ENCODE measurements at regions not wholly inside any gene's neighbourhood (a gene's known extent, or its start where the extent isn't known, plus 50 kb on each side); places are given as distances from the start of the nearest gene placed in this dataset.
"Not testable (repeated sequence)": the region's sequence is repeated elsewhere in the genome, so short reads cannot be mapped to it uniquely, and the experiment has no call there.

DNA sequence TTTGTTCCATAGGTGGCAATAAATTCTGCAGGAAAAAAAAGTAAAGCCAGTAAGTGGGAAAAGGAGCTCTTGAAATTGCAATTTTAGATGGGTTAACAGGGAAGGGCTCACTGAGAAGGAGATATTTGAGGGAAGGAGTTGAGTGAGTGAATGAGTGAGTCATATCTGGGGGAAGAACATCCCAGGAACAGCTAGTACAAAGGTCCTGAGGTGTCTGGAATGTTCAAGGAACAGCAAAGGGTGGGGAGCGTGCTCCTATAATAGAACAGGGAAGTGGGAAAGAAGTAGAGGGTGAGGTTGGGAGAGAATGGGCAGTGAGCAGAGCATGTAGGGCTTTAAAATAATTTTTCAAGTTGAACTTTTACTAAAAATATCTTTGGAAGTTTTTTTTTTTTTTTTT, 68.0 kb upstream of the PSME4 start:
- DNase-seq (ENCODE audit: low read depth in 2 of 2, low spot score in 1 of 2): no peak

GRCh38 chr2:54031288-54031687, 60.5 kb upstream of the PSME4 start:
- DNase-seq (ENCODE audit: low read depth in 2 of 2, low spot score in 1 of 2): not testable (repeated sequence)

DNA sequence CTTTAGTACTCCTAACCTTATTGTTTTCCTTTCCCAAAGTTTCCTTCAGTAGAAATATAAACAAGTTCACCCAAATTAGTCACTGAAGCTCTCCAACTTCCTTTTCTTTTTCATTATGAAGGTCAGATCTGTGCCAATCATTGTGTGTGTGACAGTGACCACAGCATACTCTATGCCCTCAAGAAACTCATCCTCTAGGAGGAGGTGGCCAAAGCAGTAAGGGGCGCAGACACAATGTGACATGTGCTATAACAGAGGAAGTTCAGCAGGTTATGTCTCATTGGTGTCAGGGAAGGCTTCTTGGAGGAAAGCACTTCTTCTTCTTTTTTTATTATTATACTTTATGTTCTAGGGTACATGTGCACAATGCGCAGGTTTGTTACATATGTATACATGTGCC, 60.0 kb upstream of the PSME4 start:
- DNase-seq (ENCODE audit: low read depth in 2 of 2, low spot score in 1 of 2): no peak

DNA sequence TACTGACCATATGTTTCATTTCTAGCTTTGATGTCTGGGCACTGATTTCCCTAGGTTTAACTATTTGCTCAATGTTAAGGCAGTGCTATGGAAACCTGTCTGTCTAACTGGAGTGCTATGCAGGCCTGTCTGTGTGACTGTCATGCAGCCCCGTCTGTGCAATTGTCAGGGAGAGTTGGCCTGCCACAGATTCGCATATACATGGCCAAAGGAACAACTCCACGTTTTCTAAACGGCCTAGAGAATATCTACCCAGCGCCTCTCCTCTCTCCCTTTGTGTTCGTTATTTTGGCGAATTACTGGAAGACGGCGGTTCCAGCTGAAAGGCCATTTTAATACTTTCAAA, 59.6 kb upstream of the PSME4 start:
- DNase-seq (ENCODE audit: low read depth in 2 of 2, low spot score in 1 of 2): no peak

DNA sequence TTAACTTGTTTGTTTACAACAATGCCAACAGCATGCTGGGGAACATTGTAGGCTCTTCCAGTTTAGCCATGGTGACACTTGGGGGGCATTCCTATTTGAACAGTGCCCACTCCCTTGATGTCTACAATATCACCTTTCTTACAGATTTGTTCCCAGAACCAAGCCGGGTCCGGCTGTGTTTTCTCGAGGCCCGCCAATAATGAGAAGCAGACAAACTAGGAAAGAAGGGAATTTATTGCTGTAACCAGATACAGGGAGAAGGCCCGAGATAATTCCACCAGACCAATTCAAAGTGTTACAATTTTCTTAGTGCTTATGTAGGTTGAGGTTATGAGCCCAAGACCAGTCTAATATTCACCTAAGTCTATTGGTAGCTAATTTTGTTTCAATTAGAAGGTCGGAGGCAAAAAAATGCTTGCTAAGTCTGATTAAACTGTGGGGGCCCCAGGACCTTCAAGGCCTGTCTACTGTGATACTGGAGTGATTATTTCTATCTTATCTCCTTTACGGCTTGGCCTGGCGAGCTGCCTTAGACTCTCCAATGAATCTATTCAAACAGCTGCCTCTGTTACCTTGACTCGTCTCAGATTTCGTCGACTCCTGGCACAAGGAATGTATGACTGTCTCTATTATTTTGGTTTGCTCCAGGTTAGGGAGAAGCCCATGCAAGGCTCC, 59.1 kb upstream of the PSME4 start:
- DNase-seq (ENCODE audit: low read depth in 2 of 2, low spot score in 1 of 2): no peak

- not testable (repeated sequence) for DNase-seq (ENCODE audit: low read depth in 2 of 2, low spot score in 1 of 2)
These were observed 54.8 kb upstream of the PSME4 start for GRCh38 chr2:54025463-54026075.

GRCh38 chr2:54024576-54024975, 53.8 kb upstream of the PSME4 start:
- no peak for DNase-seq (ENCODE audit: low read depth in 2 of 2, low spot score in 1 of 2)

DNA sequence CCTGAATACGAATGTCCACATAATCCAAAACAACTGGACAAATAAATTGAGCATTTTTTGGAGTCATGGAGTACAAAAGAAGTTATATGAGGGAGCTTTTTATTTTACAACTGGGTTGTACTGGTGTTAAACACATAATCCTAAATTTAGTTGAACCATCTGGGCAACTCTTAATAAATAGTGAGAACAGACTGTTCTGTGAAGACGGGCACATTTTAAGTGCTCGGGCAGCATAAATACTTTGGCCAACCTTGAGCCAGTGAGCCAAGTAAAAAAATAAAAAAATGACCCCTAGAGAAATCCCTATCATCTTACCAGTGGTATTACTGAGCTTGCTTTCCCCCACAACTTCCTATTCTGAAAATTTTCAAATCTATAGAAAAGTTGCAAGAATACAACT, 50.9 kb upstream of the PSME4 start:
- no peak for DNase-seq (ENCODE audit: low read depth in 2 of 2, low spot score in 1 of 2)

DNA sequence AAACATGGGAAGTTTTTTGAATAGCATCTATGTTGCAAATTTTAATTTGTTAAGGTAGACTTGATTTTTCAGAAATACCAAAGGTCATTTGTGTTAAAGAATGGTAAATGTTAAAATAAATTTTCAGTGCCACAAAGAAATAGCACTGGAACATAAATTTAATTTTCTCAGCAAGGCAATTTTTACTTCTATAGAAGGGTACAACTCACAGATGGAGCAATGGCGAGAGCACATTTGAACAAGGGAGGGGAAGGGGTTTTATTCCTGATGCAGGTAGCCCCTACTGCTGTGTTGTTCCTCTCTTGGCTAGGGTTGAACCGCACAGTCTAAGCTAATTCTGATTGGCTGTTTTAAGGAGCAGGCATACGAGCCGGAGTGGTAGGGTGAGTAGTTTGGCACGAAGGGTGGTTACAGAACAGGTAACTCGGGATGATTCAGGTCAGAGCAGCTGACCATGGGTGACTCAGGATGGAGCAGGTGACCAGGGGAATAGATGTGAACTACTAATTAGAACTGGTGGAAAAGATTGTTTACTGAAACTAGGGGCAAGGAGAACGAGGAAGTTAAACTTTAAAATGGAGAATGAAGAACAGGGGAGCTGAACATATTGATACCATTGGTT, 50.1 kb upstream of the PSME4 start:
- DNase-seq (ENCODE audit: low read depth in 2 of 2, low spot score in 1 of 2): no peak

Data from stimulated activated CD8-positive, alpha-beta memory T cell treated with anti-CD3 and anti-CD28 coated beads, Interleukin-4, amount 100 ng/mL, for 4 hours (primary cell).